NCI-H1092 treated with DMSO at 0.1 percent for 48 hours (cell line): ENCODE measurements at regions not wholly inside any gene's neighbourhood (a gene's known extent, or its start where the extent isn't known, plus 50 kb on each side); places are given as distances from the start of the nearest gene placed in this dataset.

Experiments
- DNase-seq: peaks from one replicate; lab custom pipeline; 2025; lab: John Stamatoyannopoulos, UW

DNA sequence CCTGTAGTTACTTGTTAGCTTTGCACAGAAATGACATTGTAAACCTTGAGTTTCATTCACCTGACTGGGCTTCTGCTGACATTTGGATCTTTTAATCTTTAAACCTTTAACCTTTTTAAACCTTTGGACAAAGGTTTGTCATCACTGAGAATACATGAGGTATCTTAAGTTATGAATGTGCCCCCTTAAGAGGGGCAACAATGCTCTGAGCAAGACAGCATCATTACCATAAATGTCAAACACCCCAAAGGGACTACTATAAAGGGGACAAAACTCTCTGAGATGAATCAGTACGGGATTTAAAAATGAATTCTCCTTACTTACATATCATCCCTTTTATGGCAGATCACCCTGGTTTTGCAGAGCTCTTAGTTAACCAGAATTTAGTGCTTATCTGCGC, 203.3 kb downstream of the COG6 start:
- DNase-seq: no peak

DNA sequence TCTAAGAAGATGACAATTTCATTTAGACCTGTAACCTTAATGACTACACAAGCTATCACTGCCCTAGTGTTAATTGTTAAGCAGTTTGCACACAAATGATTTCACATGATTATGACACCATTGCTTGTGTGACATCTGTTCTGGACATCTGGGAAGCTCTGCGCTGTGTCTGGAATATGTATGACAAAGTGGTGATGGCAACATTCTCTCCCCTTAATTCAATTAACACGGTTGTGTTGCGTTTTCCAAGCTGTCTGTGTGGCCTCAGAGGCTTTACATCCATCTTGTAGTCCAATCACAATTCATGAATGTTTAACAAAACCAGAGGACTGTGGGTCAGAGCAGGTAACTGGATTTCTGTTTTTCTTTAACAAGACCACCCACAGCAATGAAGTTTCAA, 204.4 kb downstream of the COG6 start:
- DNase-seq: no peak

DNA sequence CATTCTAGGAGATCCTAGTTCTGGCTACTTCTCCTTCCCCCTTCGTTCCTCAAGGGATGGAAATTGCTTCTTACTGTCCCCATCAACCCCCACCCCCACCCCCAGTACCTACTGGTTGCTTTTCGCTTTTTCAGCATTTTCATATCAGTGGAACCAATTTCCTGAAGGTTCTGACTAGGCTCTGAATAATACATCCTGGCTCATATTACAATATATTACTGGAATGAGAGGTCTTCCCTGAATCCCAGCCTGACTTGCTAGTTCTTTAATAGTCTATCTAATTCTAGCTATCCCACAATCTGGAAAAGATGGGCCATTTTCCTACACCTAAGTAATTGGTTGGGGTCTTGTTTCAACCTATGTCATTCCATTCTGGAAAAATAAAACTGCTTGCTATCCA, 207.4 kb downstream of the COG6 start:
- DNase-seq: no peak

DNA sequence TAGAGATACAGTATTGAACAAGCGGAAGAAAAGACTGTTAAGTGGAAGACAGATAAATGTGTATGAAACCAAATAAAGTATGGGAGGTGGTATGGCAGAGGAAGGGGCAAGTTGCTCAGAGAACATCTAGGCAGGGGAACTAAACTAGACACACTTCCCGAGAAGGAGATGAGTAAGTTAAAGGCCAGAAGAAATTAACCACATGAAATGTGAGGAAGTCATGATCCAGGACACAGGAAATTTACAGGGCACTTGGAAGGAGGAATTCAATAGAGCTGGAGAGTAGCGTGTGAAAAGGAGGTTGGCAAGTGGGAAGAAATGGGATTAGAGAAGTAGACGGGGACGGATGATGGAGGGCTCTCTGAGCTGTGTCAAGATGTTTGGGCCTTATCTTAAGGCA, 208.8 kb downstream of the COG6 start:
- no peak for DNase-seq

- DNase-seq: no peak
Observed at GRCh38 chr13:39866722-39867121, 211.3 kb downstream of the COG6 start.

- DNase-seq: no peak
Observed at GRCh38 chr13:39867807-39868206, 212.3 kb downstream of the COG6 start.

DNA sequence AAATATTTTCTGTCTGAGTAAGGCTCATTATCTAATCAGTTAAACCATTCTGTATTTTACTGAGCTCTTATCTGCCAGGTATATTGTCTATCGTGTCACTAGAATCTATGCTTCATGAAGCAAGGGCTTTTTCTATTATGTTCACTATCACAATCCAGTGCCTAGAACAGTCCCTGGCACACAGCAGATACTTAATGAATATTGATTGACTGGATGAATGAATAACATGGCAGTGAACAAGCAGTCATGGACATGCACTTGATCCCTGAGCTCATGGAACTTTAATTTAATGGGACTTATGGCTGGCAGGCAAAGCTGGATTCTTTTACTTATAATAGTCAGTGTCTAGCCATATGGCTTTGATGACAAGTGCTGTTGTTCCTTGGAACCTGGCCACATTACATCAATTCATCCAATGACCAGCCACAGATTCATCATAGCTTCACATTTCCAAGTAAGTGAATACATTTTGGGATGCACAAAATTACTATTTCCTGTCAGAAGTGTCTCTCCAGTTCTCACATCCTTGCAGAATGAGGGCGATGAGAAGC, 214.8 kb downstream of the COG6 start:
- DNase-seq: no peak

- no peak for DNase-seq
Observed at GRCh38 chr13:39874331-39875053, 219.0 kb downstream of the COG6 start.

GRCh38 chr13:39875111-39875987, 219.9 kb downstream of the COG6 start:
- DNase-seq: no peak

DNA sequence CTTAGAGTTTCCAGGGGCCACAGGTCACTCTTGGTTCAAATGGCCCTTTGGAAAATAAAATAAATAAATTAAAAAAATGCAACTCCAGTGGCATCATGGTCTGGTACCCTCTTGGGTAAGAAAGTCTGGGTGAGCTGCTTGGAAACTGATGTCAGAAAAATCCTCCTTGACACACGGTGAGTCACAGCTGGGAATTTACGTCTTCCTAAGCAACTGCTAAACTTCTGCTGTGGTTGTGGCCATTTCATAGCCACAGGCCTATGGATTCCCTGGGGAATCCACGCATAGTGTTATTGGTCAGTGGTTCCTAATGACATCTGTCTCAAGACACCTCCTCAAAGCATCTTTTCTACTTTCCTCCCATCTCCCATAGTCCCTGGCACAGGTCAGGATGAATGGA, 220.8 kb downstream of the COG6 start:
- no peak for DNase-seq

GRCh38 chr13:39877134-39877533, 221.7 kb downstream of the COG6 start:
- DNase-seq: no peak

DNA sequence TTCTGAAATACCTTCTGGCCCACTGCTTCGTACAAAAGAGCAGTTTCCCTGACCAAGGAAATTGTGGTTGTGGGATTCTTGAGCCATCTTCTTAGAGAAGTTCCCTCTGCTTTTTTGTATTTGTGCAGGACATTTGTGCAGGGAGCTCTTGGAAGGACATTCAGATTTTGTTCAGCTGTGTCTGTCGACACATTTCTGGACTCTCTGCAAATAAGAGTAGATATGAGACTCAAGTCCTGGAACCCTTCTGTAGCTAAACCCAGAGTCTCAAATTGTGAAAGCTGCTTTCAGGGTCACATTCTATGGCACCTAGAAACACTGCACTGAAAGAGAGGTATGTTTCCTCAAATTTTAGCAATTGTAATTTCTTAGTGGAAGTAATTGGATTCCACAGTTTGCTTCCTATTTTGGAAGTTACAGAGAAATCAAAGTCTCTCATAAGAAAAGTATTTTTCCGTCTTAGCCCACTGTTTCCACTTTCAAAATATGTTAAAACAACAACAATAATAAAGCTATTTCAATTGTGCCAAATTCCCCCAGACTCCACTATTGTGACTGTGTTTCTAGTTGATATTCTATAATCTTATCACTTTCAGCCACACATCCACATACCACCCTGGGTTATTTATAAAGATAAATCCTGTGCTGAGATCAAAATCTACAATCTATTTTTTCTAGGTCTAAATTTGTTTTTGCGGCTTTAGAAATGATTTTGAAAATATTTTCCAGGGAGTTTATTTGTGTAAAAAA, 224.0 kb downstream of the COG6 start:
- DNase-seq: no peak

DNA sequence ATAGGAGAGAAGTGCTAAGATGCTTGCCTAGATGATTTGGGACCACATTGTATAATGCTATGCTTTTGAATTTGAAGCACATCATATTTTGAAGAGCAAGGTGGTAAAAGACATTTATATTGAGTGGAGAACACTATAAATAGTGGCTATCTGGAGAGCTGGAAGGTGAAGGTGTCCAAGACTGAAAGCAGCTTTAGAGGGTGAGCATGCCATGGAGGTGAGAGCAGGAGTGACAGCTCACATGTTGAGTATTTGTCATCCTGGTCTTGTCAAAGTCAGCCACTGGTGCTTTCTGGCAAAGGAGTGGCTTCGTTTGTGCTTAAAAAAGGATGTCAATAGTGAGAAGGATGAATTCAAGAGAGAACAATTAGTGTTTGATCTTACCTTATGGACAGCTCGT, 225.9 kb downstream of the COG6 start:
- DNase-seq: no peak

GRCh38 chr13:39881887-39882286, 226.4 kb downstream of the COG6 start:
- DNase-seq: no peak

GRCh38 chr13:39884166-39884565, 228.7 kb downstream of the COG6 start:
- no peak for DNase-seq

GRCh38 chr13:39886336-39886735, 230.9 kb downstream of the COG6 start:
- no peak for DNase-seq

GRCh38 chr13:39887387-39887786, 231.9 kb downstream of the COG6 start:
- DNase-seq: no peak

GRCh38 chr13:39888865-39889810, 233.7 kb downstream of the COG6 start:
- no peak for DNase-seq

DNA sequence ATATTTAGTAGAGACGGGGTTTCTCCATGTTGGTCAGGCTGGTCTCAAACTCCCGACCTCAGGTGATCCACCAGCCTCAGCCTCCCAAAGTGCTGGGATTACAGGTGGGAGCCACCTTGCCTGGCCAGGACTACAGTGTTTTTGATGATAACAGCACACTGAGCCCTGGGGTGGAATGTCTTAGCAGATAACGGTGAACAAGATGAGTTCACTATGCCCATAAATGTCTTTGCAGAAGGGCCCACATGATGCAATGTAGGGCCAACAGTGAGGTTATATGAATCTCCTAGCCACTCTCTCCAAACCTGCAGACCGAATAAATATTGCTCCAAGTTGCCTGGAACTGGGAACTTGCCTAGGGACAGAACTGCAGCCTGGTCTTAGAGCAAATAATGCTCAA, 235.1 kb downstream of the COG6 start:
- DNase-seq: no peak

DNA sequence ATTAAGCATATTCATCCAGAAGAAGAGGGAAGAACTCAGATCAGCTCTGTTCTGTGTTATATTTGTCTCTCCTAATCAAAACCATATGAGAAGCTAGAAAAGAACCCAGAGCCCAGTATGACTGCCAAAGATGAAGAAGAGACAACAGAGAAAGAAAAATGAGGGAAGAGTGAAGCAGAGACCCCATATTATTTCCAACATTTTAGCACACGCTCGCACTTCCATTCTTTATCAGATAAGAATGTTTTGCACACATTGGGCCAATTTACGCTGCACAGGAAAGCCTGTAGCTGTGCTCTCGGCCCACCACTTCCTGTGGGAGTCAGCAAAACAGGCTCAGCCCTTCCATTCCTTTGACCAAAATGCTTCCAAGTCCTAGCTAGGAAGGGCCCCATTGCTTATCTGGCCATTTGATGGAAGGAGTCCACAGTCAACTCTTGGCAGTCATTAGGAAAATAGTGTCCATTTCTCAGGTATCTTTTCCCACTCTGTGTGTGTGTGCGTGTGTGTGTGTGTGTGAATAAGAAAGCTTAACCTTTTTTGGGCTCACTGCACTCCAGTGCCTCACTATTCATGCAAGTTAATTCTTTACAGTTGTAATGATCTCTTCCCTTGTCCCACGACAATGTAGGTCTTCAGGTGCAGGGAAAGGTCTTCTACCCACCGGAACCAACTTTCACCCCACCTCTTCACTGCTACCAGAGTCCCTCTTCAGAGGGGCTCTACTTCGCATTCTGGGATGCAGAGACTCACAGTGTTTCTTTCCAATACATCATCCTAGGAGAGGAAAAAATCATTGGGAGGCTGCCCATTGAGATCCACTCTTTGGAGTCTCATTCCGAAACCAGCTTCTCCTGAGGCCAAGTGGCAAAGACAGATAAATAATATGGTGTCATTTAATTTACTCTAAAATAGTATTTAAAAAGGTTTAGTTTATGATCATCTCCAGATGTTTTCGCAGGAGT, 237.5 kb downstream of the COG6 start:
- DNase-seq: no peak
